GM10266 (cell line): ENCODE measurements at regions not wholly inside any gene's neighbourhood (a gene's known extent, or its start where the extent isn't known, plus 50 kb on each side); places are given as distances from the start of the nearest gene placed in this dataset.

Source experiments
- DNase-seq: peaks from one replicate; pipeline ENCODE4 v3.0.0; 2012; ENCODE audit errors: extremely low spot score
- TF ChIP-seq, protein P1 (sequence below): IDR thresholded peaks from 2 replicates; pipeline ENCODE4 v1.5.1; 2012; ENCODE audit warnings: mild to moderate bottlenecking, low read depth; ENCODE audit not compliant: control insufficient read depth, insufficient read depth; ENCODE audit errors: missing control alignments

DNA sequence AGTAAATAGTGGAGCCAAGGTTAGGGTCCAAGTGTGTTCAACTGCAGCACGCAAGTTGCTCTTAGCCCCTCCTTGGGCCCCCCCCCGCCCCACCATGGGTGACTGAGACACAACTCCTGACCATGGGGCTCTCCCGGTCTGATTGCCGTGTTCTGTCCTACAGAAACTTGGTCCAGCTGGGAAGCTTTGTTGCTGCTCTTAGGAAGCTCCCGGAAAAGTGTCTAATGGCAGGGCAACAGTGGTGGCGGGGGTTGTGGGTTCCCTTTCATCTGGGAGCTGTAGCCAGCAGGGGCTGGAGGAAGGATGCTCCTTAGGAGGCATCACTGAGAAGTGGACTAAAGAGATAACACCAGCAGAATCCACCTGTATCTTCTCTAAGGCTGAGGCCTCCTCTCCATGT is 111.1 kb downstream of the CYP26B1 start:
- TF ChIP-seq, protein P1, sequence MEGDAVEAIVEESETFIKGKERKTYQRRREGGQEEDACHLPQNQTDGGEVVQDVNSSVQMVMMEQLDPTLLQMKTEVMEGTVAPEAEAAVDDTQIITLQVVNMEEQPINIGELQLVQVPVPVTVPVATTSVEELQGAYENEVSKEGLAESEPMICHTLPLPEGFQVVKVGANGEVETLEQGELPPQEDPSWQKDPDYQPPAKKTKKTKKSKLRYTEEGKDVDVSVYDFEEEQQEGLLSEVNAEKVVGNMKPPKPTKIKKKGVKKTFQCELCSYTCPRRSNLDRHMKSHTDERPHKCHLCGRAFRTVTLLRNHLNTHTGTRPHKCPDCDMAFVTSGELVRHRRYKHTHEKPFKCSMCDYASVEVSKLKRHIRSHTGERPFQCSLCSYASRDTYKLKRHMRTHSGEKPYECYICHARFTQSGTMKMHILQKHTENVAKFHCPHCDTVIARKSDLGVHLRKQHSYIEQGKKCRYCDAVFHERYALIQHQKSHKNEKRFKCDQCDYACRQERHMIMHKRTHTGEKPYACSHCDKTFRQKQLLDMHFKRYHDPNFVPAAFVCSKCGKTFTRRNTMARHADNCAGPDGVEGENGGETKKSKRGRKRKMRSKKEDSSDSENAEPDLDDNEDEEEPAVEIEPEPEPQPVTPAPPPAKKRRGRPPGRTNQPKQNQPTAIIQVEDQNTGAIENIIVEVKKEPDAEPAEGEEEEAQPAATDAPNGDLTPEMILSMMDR = no peak

DNA sequence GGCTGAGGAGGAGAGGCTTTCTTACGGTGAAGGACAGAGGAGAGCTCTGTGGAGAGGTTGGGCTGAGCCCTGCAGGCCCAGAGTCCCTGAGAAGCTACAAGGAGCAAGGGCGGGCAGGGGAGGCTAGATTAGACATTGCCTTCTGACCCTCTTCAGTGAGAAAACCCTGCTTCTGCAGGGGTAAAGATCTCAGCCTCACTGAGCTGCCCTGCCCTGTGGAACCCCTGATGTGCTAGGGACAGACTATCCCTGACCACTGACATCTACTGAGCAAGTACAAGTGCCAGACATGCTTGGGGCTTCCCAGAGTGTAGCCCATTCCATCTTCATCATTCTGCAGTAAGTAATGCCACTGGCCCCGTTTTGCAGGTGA is 111.5 kb downstream of the CYP26B1 start:
- TF ChIP-seq, protein P1 = no peak
- DNase-seq = peak; percentile 2

More for the DNA sequence above, 111.1 kb downstream of the CYP26B1 start:
- no peak for DNase-seq

DNA sequence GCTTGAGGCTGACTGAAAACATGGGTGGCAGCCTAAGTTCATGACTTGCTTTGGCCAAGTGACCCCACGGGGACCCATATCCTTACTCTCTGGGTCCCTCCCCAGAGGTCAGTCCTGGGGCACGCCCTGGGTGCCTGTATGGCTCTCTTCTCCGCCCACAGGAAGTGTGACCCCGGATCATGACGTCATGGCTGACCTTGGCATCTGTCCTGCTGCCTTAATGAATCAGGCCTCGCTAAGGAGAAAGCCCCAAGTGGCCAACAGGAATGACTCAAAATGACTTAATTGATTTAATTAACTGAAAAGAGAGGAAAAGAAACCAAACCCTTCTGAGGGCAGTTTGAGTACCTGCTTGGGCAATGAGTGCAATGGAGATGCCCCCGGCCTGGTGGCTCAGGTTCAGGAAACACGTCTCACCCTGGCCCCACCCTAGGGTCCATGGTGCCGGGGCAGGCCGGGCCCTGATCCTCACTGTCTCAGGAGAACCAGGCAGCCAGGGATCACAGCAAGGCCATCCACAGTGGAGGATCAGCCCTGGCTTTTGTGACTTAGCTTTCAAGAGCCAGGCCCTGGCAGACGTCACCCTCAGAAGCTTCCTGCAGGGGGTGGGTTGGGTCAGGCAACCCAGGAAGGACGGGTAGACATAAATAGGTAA is 112.0 kb downstream of the CYP26B1 start:
- peak; percentile 2 for DNase-seq

DNA sequence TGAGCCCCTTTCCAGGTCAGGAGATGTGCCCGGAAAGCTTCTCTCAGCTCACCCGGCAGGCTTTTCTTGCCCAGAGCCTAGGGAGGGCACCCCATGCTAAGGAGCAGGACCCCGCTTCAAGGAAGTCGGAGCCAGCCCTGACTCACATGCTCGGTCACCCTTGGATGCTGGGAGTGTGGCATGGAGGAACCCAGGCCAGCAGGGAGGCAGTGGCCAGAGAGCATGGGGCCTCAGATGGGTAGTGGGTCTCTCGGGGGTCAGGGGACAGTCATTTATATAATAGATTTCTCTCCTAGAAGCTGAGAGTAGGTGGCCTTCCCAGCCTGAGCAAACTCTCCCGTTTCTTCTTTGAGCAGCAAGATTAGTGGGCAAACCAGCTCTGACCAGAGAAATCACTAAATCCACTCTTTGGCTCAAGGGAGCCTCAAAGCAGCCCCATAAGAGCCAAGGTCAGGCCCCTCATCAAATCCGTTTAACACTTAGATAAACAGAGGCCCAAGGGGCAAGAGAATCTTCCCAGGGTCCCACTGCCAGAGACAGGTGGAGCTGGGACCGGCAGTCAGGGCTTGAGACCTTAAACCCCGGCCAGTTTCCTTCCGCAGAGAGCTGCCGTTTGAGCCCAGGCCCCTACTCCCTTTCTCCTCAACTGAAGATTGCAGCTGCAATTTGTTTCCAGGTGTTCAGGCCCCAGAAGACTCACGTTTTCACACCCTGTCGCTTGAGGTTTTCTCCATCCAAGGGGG is 113.1 kb downstream of the CYP26B1 start:
- no peak for DNase-seq
- TF ChIP-seq, protein P1 = no peak

More for the DNA sequence above, 112.0 kb downstream of the CYP26B1 start:
- TF ChIP-seq, protein P1 = no peak

DNA sequence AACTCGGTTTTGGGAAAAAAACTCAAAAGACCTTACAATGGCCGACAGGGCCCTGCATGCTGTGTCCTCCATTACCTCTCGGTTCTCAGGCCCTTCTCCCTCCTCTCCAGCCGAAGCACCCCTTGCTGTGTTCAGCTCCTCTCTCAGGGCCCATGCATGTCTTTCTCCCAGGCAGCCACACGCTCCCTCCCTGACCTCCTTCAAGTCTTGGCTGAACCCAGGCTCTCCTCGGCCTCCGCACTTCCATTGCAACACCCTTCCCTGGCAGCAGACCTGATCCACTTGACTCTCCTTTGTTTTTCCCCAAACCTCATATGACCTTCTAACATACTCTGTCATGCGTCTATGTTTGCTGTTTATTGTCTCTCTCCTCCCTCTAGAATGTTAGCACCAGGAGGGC is 114.0 kb downstream of the CYP26B1 start:
- no peak for DNase-seq
- TF ChIP-seq, protein P1 = no peak

DNA sequence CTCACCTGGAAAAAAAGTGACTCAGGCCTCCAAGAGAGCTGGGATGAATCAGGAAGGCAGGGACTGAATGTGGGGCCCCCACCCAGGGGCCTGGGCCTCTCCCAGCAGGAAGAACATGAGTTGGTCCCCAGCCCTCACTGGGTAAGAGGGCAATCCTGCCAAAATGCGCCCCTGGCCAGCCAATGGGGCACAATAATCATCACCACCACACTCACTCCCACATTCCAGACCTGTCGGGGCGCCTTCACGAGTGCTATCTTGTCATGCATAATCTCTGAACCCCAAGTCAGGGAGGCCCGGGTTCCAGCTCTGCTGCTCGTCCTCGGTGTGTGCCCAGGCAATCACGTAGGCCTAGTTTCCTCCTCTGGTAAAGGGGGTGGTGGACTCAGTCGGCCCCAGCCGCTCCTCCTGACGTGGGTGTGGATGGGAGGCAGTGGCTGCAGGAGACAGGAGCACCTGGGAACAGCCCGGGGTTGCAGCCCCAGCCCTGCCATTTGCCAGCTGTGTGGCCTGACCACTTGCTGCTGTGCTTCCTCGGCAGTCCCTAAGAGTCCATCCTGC is 115.1 kb downstream of the CYP26B1 start:
- TF ChIP-seq, protein P1 = no peak
- no peak for DNase-seq
